Skeletal muscle cell (primary cell): ENCODE measurements at regions not wholly inside any gene's neighbourhood (a gene's known extent, or its start where the extent isn't known, plus 50 kb on each side); places are given as distances from the start of the nearest gene placed in this dataset.

ENCODE experiments used
- DNase-seq: peaks from one replicate; pipeline ENCODE4 v3.0.0-alpha.2; 2010; ENCODE audit warnings: low read depth
- H3K4me3 ChIP-seq: 2 replicates; pipeline ENCODE4 v1.5.1; 2011; ENCODE audit warnings: low read depth, mild to moderate bottlenecking, control low read depth, low read length, moderate library complexity

- peak; percentile 7 for DNase-seq
- no peak overlapping the region for H3K4me3 ChIP-seq
Measured at GRCh38 chr14:66076176-66076575, 410.0 kb upstream of the CCDC196 start.

- no peak overlapping the region for H3K4me3 ChIP-seq
- no peak for DNase-seq
Measured at GRCh38 chr14:66078006-66078405, 408.2 kb upstream of the CCDC196 start.

GRCh38 chr14:66081594-66082376 is 404.4 kb upstream of the CCDC196 start:
- H3K4me3 ChIP-seq = no peak overlapping the region
- DNase-seq = no peak

- no peak overlapping the region for H3K4me3 ChIP-seq
- no peak for DNase-seq
Measured at GRCh38 chr14:66085224-66085623, 400.9 kb upstream of the CCDC196 start.

- H3K4me3 ChIP-seq = no peak overlapping the region
- DNase-seq = no peak
Measured at GRCh38 chr14:66085665-66086064, 400.5 kb upstream of the CCDC196 start.

- no peak overlapping the region for H3K4me3 ChIP-seq
- DNase-seq = no peak
Measured at GRCh38 chr14:66087231-66087630, 398.9 kb upstream of the CCDC196 start.

- H3K4me3 ChIP-seq = no peak overlapping the region
- DNase-seq = no peak
Measured at GRCh38 chr14:66088656-66089055, 397.5 kb upstream of the CCDC196 start.

GRCh38 chr14:66092206-66092605 is 394.0 kb upstream of the CCDC196 start:
- DNase-seq = no peak
- no peak overlapping the region for H3K4me3 ChIP-seq

GRCh38 chr14:66092748-66093147 is 393.4 kb upstream of the CCDC196 start:
- no peak for DNase-seq

GRCh38 chr14:66094001-66094727 is 392.0 kb upstream of the CCDC196 start:
- H3K4me3 ChIP-seq = no peak overlapping the region
- DNase-seq = no peak

More at GRCh38 chr14:66092748-66093147, 393.4 kb upstream of the CCDC196 start:
- no peak overlapping the region for H3K4me3 ChIP-seq

GRCh38 chr14:66099451-66099850 is 386.7 kb upstream of the CCDC196 start:
- no peak overlapping the region for H3K4me3 ChIP-seq
- DNase-seq = no peak

GRCh38 chr14:66099931-66100330 is 386.2 kb upstream of the CCDC196 start:
- DNase-seq = no peak
- H3K4me3 ChIP-seq = no peak overlapping the region

GRCh38 chr14:66101662-66102061 is 384.5 kb upstream of the CCDC196 start:
- no peak for DNase-seq
- H3K4me3 ChIP-seq = no peak overlapping the region

GRCh38 chr14:66104486-66104885 is 381.7 kb upstream of the CCDC196 start:
- DNase-seq = no peak
- H3K4me3 ChIP-seq = no peak overlapping the region

- peak; percentile 20 for DNase-seq
- no peak overlapping the region for H3K4me3 ChIP-seq
Measured at GRCh38 chr14:66105815-66106214, 380.4 kb upstream of the CCDC196 start.

GRCh38 chr14:66109426-66109825 is 376.7 kb upstream of the CCDC196 start:
- no peak overlapping the region for H3K4me3 ChIP-seq
- DNase-seq = no peak

- DNase-seq = no peak
- no peak overlapping the region for H3K4me3 ChIP-seq
Measured at GRCh38 chr14:66111891-66112290, 374.3 kb upstream of the CCDC196 start.

- DNase-seq = no peak
- H3K4me3 ChIP-seq = no peak overlapping the region
Measured at GRCh38 chr14:66114071-66114470, 372.1 kb upstream of the CCDC196 start.

- no peak for DNase-seq
- H3K4me3 ChIP-seq = no peak overlapping the region
Measured at GRCh38 chr14:66115740-66116502, 370.2 kb upstream of the CCDC196 start.

GRCh38 chr14:66116732-66117131 is 369.4 kb upstream of the CCDC196 start:
- no peak overlapping the region for H3K4me3 ChIP-seq
- DNase-seq = no peak
